Ecto neural progenitor cell (in vitro differentiated cells): ENCODE measurements at regions not wholly inside any gene's neighbourhood (a gene's known extent, or its start where the extent isn't known, plus 50 kb on each side); places are given as distances from the start of the nearest gene placed in this dataset.

Experiments used
- DNase-seq: peaks from one replicate; pipeline ENCODE4 v3.0.0-alpha.2; 2018; ENCODE audit warnings: low spot score

GRCh38 chr5:167969998-167970397, 321.4 kb upstream of the WWC1 start:
- DNase-seq = no peak

DNA sequence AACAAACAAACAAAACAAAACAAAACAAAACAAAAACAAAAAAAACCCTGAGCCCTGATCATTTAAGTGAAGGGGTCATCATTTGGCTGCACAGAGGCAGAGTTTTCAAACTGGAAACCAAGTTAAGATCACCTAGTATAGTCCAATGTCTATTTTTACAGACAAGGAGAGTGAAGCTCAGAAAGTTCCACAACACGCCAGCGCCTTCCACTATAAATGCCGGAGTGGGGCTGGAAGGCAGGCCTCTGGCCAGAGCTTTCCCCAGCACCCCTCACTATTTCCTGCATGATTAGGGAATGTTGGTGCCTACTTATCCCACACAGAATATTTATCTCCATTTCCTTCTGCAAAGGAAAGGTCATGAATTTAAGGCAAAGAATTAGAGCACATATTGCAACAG, 319.7 kb upstream of the WWC1 start:
- no peak for DNase-seq

- DNase-seq = no peak
Measured at GRCh38 chr5:167973126-167973525, 318.3 kb upstream of the WWC1 start.

GRCh38 chr5:167984951-167985350, 306.5 kb upstream of the WWC1 start:
- no peak for DNase-seq

- DNase-seq = no peak
Measured at GRCh38 chr5:167985373-167985772, 306.1 kb upstream of the WWC1 start.

GRCh38 chr5:167987490-167988280, 303.8 kb upstream of the WWC1 start:
- DNase-seq = no peak

DNA sequence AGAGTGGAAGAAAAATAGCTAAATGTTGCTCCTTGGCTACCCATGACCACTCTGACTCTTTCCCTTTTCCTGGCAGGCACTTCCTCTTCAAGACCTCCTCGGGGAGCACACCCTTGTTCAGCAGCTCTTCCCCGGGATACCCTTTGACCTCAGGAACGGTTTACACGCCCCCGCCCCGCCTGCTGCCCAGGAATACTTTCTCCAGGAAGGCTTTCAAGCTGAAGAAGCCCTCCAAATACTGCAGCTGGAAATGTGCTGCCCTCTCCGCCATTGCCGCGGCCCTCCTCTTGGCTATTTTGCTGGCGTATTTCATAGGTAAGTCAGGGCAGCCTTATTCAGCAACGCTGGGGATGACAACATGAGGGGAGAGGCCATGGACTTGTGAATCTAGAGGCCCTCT, 298.6 kb upstream of the WWC1 start:
- no peak for DNase-seq

DNA sequence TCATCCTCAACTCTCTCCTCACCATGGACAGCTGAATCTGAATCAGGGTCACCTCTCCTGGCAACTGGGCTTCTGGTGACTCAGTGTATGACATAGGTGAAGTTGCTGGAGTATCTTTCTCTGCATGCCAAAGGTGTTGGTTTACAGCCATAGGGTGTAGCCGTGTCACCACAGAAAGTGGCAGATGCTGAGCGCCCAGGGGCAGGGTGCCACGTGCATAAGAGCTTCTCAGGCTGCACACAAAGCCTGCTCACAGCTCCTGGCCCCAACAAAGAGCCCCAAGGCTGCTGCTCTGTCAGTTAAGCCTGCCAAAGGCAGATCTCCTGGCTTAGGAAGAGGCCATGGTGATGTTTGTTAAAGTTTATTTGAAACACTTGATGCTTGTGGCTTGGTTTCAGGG, 297.7 kb upstream of the WWC1 start:
- no peak for DNase-seq

- DNase-seq = no peak
Measured at GRCh38 chr5:167995844-167996425, 295.5 kb upstream of the WWC1 start.

- DNase-seq = no peak
Measured at GRCh38 chr5:167998148-167998767, 293.2 kb upstream of the WWC1 start.

- DNase-seq = no peak
Measured at GRCh38 chr5:167999182-167999581, 292.3 kb upstream of the WWC1 start.

DNA sequence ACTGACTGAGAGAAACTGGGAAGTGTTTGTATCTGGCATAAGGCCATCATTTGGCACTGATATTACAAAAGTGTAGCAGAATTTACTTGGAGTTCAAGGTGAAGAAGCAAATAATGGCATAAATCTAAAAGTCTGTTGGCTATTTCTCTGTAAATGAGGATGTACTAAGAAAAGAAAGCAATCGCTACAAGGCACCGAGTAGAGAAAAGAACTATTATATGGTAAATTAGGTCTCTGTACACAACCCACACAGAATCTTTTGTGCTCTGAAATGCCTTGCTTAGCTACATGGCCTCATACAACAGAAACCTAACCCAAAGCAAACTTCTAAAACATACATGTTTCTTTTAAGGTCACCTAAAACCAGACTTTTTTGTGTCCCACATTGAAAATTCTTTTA, 290.1 kb upstream of the WWC1 start:
- DNase-seq = no peak

DNA sequence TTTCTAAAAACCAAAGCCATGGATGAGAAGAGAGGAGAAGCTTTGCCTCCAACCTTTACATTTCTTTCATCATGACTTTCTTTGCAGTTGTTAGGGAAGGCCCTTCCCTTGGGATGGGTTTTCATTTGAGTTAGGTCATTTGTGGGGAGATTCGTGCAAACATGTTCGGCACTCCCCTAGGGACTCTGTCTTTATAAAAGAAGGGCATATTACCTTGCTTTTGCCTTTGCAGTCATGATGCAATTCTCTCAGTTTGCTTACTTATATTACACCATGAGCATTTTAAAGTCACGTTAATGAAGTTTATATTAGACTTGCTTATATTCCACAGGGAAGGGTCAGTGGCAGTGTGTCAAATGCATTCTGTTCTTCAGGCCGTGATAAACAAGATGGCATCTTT, 289.3 kb upstream of the WWC1 start:
- DNase-seq = no peak

DNA sequence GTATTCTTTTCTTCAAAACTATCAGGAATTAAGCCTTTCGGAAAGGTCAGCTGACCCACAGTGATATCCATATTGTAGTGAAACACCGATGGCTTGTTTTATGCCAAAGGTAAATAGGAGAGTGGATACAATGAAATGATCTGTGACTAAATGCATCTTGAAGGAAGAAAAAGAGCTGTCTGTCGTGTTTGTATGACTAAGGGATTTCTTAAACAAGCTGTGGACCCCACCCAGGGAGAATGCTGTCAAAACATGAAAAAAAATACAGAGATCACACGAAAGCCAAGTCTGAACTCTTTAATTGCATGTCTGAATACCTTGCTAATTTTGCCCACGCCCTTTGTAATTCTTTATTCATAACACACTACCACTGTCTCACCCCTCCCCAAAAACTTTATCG, 286.4 kb upstream of the WWC1 start:
- DNase-seq = no peak

DNA sequence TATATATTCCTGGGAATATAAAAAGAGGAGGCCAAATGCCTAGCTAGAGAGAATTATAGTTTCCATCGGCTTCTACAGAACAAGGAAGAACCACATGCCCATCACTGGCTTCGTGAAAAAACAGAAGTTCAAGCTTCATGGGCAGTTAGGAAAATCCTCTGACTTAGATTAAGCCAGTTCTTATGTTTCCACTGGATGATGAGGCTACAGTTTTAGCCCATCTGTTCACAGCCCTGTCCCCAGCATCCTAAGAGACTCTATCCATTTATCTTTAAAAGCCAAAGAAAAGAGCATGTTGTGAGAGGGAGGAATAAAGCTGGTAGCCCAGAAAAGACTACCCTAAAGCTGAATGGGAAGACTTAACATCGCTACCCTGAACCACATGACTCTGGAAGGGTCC, 285.5 kb upstream of the WWC1 start:
- no peak for DNase-seq

DNA sequence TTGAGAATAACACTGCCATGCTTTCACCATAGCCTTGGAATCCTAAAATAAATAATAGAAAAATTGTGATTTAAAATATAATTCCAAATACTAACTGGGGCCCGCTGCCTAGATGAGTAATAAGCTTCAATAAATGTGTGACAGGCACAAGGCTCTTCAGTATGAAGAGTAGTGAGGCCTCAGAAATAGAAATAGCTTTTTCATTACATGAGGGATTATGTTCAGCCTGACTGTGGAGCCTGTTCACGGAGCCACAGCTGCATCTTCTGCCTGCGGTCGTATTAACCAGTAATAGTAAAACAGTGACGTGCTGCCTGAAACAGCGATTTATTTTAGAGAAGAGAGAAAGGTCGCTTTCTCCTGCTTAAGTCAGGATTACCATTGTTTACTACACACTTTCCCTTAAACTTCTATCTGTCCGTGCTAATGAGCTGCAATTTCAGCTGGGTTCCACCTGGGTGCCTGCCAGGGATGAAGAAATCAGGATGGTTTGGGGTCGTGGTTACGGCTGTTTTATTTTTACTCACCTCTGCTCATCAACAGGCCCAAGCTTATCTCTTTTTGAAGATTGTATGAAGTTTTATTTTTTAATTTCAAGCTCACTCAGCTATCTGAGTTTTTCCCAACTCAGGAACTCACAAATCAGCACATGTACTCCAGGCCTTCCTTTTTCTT, 284.9 kb upstream of the WWC1 start:
- DNase-seq = no peak

DNA sequence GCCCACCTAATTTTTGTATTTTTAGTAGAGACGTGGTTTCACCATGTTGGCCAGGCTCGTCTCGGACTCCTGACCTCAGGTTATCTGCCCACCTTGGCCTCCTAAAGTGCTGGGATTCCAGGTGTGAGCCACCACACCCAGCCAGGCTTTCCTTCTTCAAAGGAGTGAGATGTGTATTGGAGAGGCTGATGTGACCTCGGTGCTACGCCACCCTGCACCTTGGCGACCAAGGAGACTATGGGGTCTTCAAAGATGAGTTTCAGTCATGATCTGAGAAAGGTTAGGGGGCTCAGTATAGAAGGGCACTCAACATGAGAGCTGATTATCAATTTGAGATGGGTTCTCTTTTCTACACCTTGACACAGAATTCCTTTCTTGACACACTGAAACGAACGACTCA, 284.2 kb upstream of the WWC1 start:
- no peak for DNase-seq

GRCh38 chr5:168008555-168008954, 282.9 kb upstream of the WWC1 start:
- DNase-seq = no peak

DNA sequence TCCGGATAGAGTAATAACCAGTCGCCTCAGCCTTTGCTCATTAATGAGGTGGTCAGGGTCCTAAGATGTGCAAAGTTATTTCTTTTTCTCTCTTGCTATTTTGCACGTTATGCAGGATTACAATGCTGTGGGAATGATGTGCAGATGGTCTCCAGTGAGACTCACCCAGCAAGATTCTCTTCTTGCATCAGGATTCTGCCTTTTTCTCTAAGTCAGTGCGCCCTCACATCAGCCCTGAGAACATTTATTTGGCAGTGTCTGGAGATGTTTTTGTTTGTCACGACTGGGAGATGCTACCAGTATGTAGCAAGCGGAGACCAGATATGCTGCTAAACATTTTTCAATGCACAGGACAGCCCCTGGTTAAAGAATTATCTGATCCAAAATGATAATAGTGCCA, 280.3 kb upstream of the WWC1 start:
- no peak for DNase-seq

DNA sequence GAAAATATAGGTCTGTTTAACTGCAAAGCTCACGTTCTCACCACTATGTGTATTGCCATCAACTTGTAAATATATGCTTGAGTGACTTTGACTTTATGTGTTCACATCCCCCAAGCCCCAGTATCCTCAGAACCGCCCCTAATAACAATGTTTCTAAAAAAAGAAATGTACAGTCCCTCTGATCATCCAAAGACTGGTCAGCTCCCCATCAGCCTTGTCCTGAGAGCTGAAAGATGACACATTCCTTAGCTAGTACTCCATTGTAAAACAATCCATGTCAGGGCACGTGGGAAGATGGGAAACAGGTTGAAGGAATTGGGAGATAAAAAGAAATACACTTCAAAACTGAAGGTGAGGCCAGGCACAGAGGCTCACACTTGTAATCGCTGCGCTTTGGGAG, 279.4 kb upstream of the WWC1 start:
- no peak for DNase-seq

DNA sequence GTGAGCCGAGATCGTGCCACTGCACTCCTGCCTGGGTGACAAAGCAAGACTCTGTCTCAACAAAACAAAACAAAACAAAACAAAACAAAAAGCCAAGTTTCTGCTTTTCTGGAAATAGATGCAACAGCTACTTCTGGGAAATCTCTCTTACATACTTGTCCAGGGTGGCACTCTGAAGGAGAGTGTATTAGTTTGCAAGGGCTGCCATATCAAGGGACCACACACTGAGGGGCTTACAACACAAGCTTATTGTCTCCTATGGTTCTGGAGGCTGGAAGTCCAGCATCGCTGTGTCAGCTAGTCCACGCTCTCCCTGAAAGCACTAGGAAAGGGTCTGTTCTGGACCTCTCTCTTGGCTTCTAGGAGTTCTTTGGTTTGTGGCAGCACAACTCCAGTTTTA, 277.9 kb upstream of the WWC1 start:
- no peak for DNase-seq

GRCh38 chr5:168014433-168015123, 276.9 kb upstream of the WWC1 start:
- no peak for DNase-seq
